ENCODE measurements at regions not wholly inside any gene's neighbourhood (a gene's known extent, or its start where the extent isn't known, plus 50 kb on each side); places are given as distances from the start of the nearest gene placed in this dataset.

DNA sequence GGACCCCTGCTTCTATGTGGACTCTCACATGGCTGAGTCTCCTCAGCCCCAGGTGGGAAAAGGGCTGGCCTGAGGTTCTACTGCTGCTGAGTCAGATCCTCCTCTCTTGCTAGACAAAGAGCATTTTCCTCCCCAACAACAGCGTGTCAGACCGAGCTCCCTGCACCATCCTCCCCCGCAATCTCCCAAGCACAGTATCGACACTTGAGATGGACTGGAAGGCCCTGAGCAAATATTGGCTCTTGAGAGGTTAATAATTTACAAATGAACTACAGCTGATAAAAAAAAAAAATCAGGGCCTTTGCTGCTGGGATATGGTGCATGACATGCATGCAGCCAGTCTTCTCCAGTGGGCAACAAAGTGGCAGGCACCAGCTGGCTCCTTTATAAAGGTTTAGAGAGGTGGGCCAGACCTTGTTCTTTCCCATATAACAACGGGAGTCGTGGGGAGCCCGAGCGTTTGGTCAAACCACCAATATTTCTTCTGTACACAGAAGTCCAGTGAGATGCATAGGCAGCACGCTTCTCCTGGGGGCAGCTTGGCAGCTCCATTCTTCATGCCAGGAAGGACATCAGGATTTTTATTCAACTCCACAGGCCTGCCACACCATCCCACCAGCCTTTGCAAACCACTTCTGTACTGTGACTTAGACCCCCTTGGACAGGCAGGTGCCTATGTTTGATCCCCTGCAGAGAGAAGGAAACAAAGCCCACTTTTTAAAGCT, 55.4 kb upstream of the CAMK1G start:
- TF ChIP-seq CTCF (conservative IDR thresholded peaks at IDR 0.05; ENCODE audit: low read length) (no peak), EZH2phosphoT487 (IDR thresholded peaks at IDR 0.05; ENCODE audit: borderline replicate concordance, low read depth, low read length) (no peak)
